CD4-positive, alpha-beta T cell (primary cell): ENCODE measurements at regions not wholly inside any gene's neighbourhood (a gene's known extent, or its start where the extent isn't known, plus 50 kb on each side); places are given as distances from the start of the nearest gene placed in this dataset.

ENCODE experiments used
- ATAC-seq: fragments of 200-7000 bp; cut with Tn5 transposase; one replicate; pipeline ENCODE4 v1.10.0; 2022; ENCODE audit warnings: mild to moderate bottlenecking; ENCODE audit not compliant: poor library complexity
- CTCF ChIA-PET: fragments of 350-600 bp; sonication (Branson Sonifier 250); formaldehyde crosslinking; loops from one replicate; lab custom pipeline; 2021; ENCODE audit warnings: antibody characterized with exemption, inconsistent platforms; lab: Charles Lee
- POLR2A ChIA-PET: fragments of 350-600 bp; sonication (Branson Sonifier 250); formaldehyde crosslinking; loops from one replicate; lab custom pipeline; 2021; ENCODE audit warnings: antibody characterized with exemption, inconsistent platforms; lab: Charles Lee
- DNase-seq, 14 experiments: peaks; one replicate each; pipeline ENCODE4 v3.0.0-alpha.2; 2013 to 2020; ENCODE audit warnings: mixed read lengths in 2 of 14
- H3K27ac ChIP-seq, 2 donors: one replicate each; pipeline versions ENCODE4 v1.5.1 to v1.7.0; 2013; ENCODE audit warnings: low read length in 2 of 2, low read depth in 1 of 2, mild to moderate bottlenecking in 1 of 2
- H3K27me3 ChIP-seq, 2 experiments: 1 replicate in 1 of 2; 2 replicates in 1 of 2; pipeline versions ENCODE4 v1.6.1 to v1.7.0; 2013; ENCODE audit warnings: low read length in 2 of 2, control low read depth in 1 of 2, mild to moderate bottlenecking in 1 of 2, moderate library complexity in 1 of 2; ENCODE audit not compliant: insufficient read depth in 2 of 2, control insufficient read depth in 1 of 2
- H3K36me3 ChIP-seq: one replicate; pipeline ENCODE4 v1.6.1; 2013; ENCODE audit warnings: low read length, control low read depth; ENCODE audit not compliant: insufficient read depth
- H3K4me1 ChIP-seq: one replicate; pipeline ENCODE4 v1.6.1; 2013; ENCODE audit warnings: low read length, control low read depth; ENCODE audit not compliant: insufficient read depth
- H3K4me3 ChIP-seq: one replicate; pipeline ENCODE4 v1.5.1; 2013; ENCODE audit warnings: mild to moderate bottlenecking, low read length, moderate library complexity
- H3K9me3 ChIP-seq, 2 experiments: 1 replicate in 1 of 2; 2 replicates in 1 of 2; pipeline versions ENCODE4 v1.6.1 to v1.7.0; 2013; ENCODE audit warnings: low read length in 2 of 2, mild to moderate bottlenecking in 2 of 2, control low read depth in 1 of 2, moderate library complexity in 1 of 2; ENCODE audit not compliant: control insufficient read depth in 1 of 2, insufficient read depth in 1 of 2
- H3K27ac Mint-ChIP-seq: one replicate; pipeline ENCODE4 v1.8.0; 2020; ENCODE audit warnings: mixed read lengths
- H3K27me3 Mint-ChIP-seq: one replicate; pipeline ENCODE4 v1.8.0; 2021; ENCODE audit warnings: mixed read lengths
- H3K36me3 Mint-ChIP-seq: one replicate; pipeline ENCODE4 v1.8.0; 2021; ENCODE audit warnings: low read depth, mixed read lengths
- H3K4me1 Mint-ChIP-seq: one replicate; pipeline ENCODE4 v1.8.0; 2021; ENCODE audit warnings: low read depth, mixed read lengths
- H3K4me3 Mint-ChIP-seq: one replicate; pipeline ENCODE4 v1.8.0; 2020; ENCODE audit warnings: mild to moderate bottlenecking, mixed read lengths
- H3K9me3 Mint-ChIP-seq: one replicate; pipeline ENCODE4 v1.8.0; 2020; ENCODE audit warnings: mixed read lengths
- intact Hi-C, 2 experiments: fragments of 100-400 bp; cut with DNase I in 1 of 2; cut with micrococcal nuclease in 1 of 2; formaldehyde crosslinking; loops; one replicate each; pipeline versions ENCODE4 v1.15.1 to v1.9.0; 2023 to 2025; cut with DNase I, micrococcal nuclease
- TF ChIP-seq, protein P1 (sequence below): fragments of 200-600 bp; IDR thresholded peaks from one replicate; pipeline ENCODE4 v1.8.0; 2022; ENCODE audit warnings: antibody characterized with exemption, mild to moderate bottlenecking

DNA sequence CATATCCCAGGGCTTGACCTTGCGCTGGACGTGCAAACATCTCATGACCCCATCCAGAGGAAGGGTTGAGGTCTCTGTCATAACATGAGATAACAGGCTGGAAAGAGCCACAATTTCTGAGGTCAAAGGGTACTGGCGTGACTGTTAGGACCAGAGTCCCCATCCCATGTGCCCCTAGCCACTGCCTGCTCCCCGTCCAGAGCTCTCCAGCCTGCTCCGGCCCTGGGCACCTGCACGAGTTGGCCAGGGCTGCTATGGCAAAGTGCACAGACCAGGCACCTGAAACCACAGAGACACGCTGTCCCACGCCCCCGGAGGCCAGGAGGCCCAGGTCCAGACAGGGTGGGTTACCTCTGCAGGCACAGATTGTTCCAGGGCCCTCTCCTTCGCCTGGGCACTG, 58.9 kb downstream of the SHANK2 start:
- H3K27ac ChIP-seq, result no peak overlapping the region
- DNase-seq (no peak), ATAC-seq (no peak)
- H3K4me3 ChIP-seq, result no peak overlapping the region
- no peaks in the 10 kb centered on the region for H3K4me1 ChIP-seq
- CTCF ChIA-PET, result no interaction called here
- Mint-ChIP-seq H3K4me1 (no peaks in the 10 kb centered on the region), H3K9me3 (no peaks in the 10 kb centered on the region), H3K4me3 (no peak overlapping the region), H3K27ac (no peak overlapping the region), H3K27me3 (peaks cover 6% of the 10 kb centered on the region), H3K36me3 (no peaks in the 10 kb centered on the region)
- intact Hi-C loops, result no loop called here
- POLR2A ChIA-PET, result no interaction called here
- H3K36me3 ChIP-seq, result no peaks in the 10 kb centered on the region
- peaks cover 0 to 2% of the 10 kb centered on the region in 2 experiments for H3K27me3 ChIP-seq
- TF ChIP-seq, protein P1, sequence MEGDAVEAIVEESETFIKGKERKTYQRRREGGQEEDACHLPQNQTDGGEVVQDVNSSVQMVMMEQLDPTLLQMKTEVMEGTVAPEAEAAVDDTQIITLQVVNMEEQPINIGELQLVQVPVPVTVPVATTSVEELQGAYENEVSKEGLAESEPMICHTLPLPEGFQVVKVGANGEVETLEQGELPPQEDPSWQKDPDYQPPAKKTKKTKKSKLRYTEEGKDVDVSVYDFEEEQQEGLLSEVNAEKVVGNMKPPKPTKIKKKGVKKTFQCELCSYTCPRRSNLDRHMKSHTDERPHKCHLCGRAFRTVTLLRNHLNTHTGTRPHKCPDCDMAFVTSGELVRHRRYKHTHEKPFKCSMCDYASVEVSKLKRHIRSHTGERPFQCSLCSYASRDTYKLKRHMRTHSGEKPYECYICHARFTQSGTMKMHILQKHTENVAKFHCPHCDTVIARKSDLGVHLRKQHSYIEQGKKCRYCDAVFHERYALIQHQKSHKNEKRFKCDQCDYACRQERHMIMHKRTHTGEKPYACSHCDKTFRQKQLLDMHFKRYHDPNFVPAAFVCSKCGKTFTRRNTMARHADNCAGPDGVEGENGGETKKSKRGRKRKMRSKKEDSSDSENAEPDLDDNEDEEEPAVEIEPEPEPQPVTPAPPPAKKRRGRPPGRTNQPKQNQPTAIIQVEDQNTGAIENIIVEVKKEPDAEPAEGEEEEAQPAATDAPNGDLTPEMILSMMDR, result no peak
- peaks cover 0 to 4% of the 10 kb centered on the region in 2 experiments for H3K9me3 ChIP-seq

DNA sequence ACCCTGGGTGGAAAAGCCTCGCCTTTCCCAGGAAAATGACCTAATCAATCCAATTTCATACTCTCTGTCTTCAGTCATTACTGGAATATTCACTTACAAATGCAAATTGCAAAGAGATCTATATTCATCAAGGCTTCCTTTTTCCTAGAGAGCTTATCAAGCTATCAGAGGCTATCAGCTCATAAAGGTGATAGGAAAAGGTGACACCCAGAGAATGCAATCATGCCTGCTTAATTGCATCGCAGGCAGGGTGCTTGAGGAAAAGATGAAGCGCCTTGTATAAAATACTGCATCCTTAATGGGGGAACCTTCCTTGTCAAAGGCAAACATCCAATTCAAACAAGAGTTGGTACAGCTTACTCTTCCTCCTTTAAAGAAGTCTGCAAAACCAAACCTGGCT, 59.7 kb downstream of the SHANK2 start:
- no peaks in the 10 kb centered on the region for H3K4me1 Mint-ChIP-seq
- intact Hi-C loops, result no loop called here

DNA sequence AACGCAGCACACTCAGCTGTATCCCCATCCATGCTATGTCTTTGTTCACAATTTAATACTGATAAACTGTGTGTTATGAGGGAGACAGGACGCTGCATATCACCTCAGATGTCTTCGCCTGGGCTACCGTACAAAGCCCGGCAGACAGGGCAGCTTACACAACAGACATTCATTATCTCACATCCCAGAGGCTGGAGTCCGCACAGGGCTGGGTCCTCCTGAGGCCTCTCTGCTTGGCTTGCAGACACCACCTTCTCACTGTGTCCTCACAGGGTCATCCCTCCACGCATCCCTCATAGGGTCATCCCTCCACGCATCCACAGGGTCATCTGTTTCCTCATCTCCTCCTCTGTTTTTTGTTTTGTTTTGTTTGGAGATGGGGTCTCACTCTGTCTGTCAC, 61.2 kb downstream of the SHANK2 start:
- Mint-ChIP-seq H3K27ac (no peak overlapping the region), H3K4me3 (no peak overlapping the region), H3K27me3 (peaks cover 11% of the 10 kb centered on the region), H3K9me3 (no peaks in the 10 kb centered on the region), H3K36me3 (no peaks in the 10 kb centered on the region), H3K4me1 (no peaks in the 10 kb centered on the region)
- CTCF ChIA-PET, result no interaction called here
- no peak for DNase-seq
- ATAC-seq, result no peak
- H3K4me3 ChIP-seq, result no peak overlapping the region
- TF ChIP-seq, protein P1, result no peak
- peaks cover 0 to 4% of the 10 kb centered on the region in 2 experiments for H3K9me3 ChIP-seq
- H3K36me3 ChIP-seq, result no peaks in the 10 kb centered on the region
- no peak overlapping the region for H3K27ac ChIP-seq
- peaks cover 0 to 2% of the 10 kb centered on the region in 2 experiments for H3K27me3 ChIP-seq
- POLR2A ChIA-PET, result no interaction called here
- intact Hi-C loops, result no loop called here
- H3K4me1 ChIP-seq, result no peaks in the 10 kb centered on the region

More for the DNA sequence above, 59.7 kb downstream of the SHANK2 start:
- H3K4me1 ChIP-seq, result no peaks in the 10 kb centered on the region
- TF ChIP-seq, protein P1, result no peak
- H3K27me3 Mint-ChIP-seq, result peaks cover 6% of the 10 kb centered on the region
- peaks cover 0 to 2% of the 10 kb centered on the region in 2 experiments for H3K27me3 ChIP-seq
- CTCF ChIA-PET, result no interaction called here
- H3K9me3 Mint-ChIP-seq, result no peaks in the 10 kb centered on the region
- H3K9me3 ChIP-seq, result peaks cover 0 to 4% of the 10 kb centered on the region in 2 experiments
- no peaks in the 10 kb centered on the region for H3K36me3 Mint-ChIP-seq
- no peak overlapping the region for H3K4me3 ChIP-seq
- POLR2A ChIA-PET, result no interaction called here
- H3K36me3 ChIP-seq, result no peaks in the 10 kb centered on the region
- no peak for DNase-seq
- H3K27ac ChIP-seq, result no peak overlapping the region
- ATAC-seq, result no peak
- no peak overlapping the region for H3K4me3 Mint-ChIP-seq
- H3K27ac Mint-ChIP-seq, result no peak overlapping the region
